KG1 (cell line): ENCODE measurements at regions not wholly inside any gene's neighbourhood (a gene's known extent, or its start where the extent isn't known, plus 50 kb on each side); places are given as distances from the start of the nearest gene placed in this dataset.

ENCODE experiments used
- DNase-seq: peaks from one replicate; lab custom pipeline; 2025; lab: John Stamatoyannopoulos, UW

- DNase-seq = no peak
Measured at GRCh38 chr2:204183608-204184007, 247.0 kb downstream of the ICOS start.

- no peak for DNase-seq
Measured at GRCh38 chr2:204184226-204184625, 247.7 kb downstream of the ICOS start.

GRCh38 chr2:204187229-204188083 is 250.9 kb downstream of the ICOS start:
- DNase-seq = no peak

- no peak for DNase-seq
Measured at GRCh38 chr2:204191574-204191973, 255.0 kb downstream of the ICOS start.

- DNase-seq = no peak
Measured at GRCh38 chr2:204195498-204195897, 258.9 kb downstream of the ICOS start.

GRCh38 chr2:204197336-204198005 is 260.9 kb downstream of the ICOS start:
- DNase-seq = no peak

- DNase-seq = no peak
Measured at GRCh38 chr2:204199357-204199756, 262.8 kb downstream of the ICOS start.

GRCh38 chr2:204201507-204201906 is 264.9 kb downstream of the ICOS start:
- DNase-seq = no peak

- DNase-seq = no peak
Measured at GRCh38 chr2:204202253-204202652, 265.7 kb downstream of the ICOS start.

- DNase-seq = no peak
Measured at GRCh38 chr2:204203704-204204103, 267.1 kb downstream of the ICOS start.

GRCh38 chr2:204205082-204205481 is 268.5 kb downstream of the ICOS start:
- DNase-seq = no peak

- DNase-seq = no peak
Measured at GRCh38 chr2:204205538-204205937, 269.0 kb downstream of the ICOS start.

- no peak for DNase-seq
Measured at GRCh38 chr2:204207866-204208265, 271.3 kb downstream of the ICOS start.

- no peak for DNase-seq
Measured at GRCh38 chr2:204213588-204213987, 277.0 kb downstream of the ICOS start.

- DNase-seq = no peak
Measured at GRCh38 chr2:204218040-204218439, 281.5 kb downstream of the ICOS start.

GRCh38 chr2:204219196-204219595 is 282.6 kb downstream of the ICOS start:
- no peak for DNase-seq

GRCh38 chr2:204220896-204221295 is 284.3 kb downstream of the ICOS start:
- DNase-seq = no peak

- no peak for DNase-seq
Measured at GRCh38 chr2:204223046-204223445, 286.5 kb downstream of the ICOS start.

- no peak for DNase-seq
Measured at GRCh38 chr2:204223544-204223943, 287.0 kb downstream of the ICOS start.

- DNase-seq = no peak
Measured at GRCh38 chr2:204225671-204226073, 289.1 kb downstream of the ICOS start.

- DNase-seq = no peak
Measured at GRCh38 chr2:204226305-204226880, 289.8 kb downstream of the ICOS start.

GRCh38 chr2:204228169-204228886 is 291.8 kb downstream of the ICOS start:
- no peak for DNase-seq
